GM12878 (cell line): ENCODE measurements at regions not wholly inside any gene's neighbourhood (a gene's known extent, or its start where the extent isn't known, plus 50 kb on each side); places are given as distances from the start of the nearest gene placed in this dataset.

Experiments used
- ATAC-seq: fragments of 200-7000 bp; cut with Tn5 transposase; 3 replicates; pipeline ENCODE4 v1.9.1; 2020; ENCODE audit warnings: mild to moderate bottlenecking, moderate library complexity
- BruUV-seq: library from RNA; stranded (reverse); fragments of 400-500 nt; replicated peaks from 2 replicates; lab custom pipeline; 2021; lab: Mats Ljungman, UMichigan
- CTCF ChIA-PET: fragments of 300-600 bp; sonication (Branson Sonifier 250); formaldehyde crosslinking; extraction: SDS; loops from one replicate; lab custom pipeline; 2021; ENCODE audit warnings: inconsistent platforms; lab: Yijun Ruan, JAX
- POLR2A ChIA-PET: fragments of 350-600 bp; formaldehyde crosslinking; extraction: SDS; loops from one replicate; lab custom pipeline; 2021; ENCODE audit warnings: inconsistent platforms; lab: Charles Lee
- RAD21 ChIA-PET: fragments of 300-600 bp; sonication (Branson Sonifier 250); formaldehyde crosslinking; loops from one replicate; lab custom pipeline; 2023; ENCODE audit warnings: antibody characterized with exemption; ENCODE audit not compliant: unreplicated experiment; lab: Charles Lee
- SMC1A ChIA-PET: fragments of 300-600 bp; sonication (Branson Sonifier 250); formaldehyde crosslinking; loops from one replicate; lab custom pipeline; 2023; ENCODE audit not compliant: unreplicated experiment, uncharacterized antibody; lab: Charles Lee
- DNase-seq: peaks from one replicate; pipeline ENCODE4 v3.0.0-alpha.2; 2011; ENCODE audit warnings: low read depth, low spot score
- FAIRE-seq: peaks from 3 replicates; lab custom pipeline; 2011; peaks lifted over from hg19 to GRCh38; lab: Jason Lieb, UNC
- H2AFZ ChIP-seq: 2 replicates; pipeline ENCODE4 v1.6.0; 2011; ENCODE audit warnings: low read depth, low read length, control low read depth; ENCODE audit not compliant: control insufficient read depth
- H3K27ac ChIP-seq: 2 replicates; pipeline ENCODE4 v1.5.1; 2011; ENCODE audit warnings: control low read depth; ENCODE audit not compliant: control insufficient read depth, insufficient read depth
- H3K27me3 ChIP-seq, 2 experiments: replicated peaks in 1 of 2; 2 replicates each; pipeline versions ENCODE4 v1.6.0 to v1.6.1; 2011; ENCODE audit warnings: low read length in 1 of 2; ENCODE audit not compliant: control insufficient read depth in 2 of 2, insufficient read depth in 2 of 2
- H3K36me3 ChIP-seq, 2 experiments: 2 replicates each; pipeline ENCODE4 v1.5.1; 2011; ENCODE audit warnings: low read length in 1 of 2; ENCODE audit not compliant: control insufficient read depth in 2 of 2, insufficient read depth in 2 of 2
- H3K4me1 ChIP-seq: 2 replicates; pipeline ENCODE4 v1.6.1; 2011; ENCODE audit warnings: mild to moderate bottlenecking, low read length, moderate library complexity, mixed read lengths; ENCODE audit not compliant: control insufficient read depth, insufficient read depth
- H3K4me2 ChIP-seq: 2 replicates; pipeline ENCODE4 v1.6.0; 2011; ENCODE audit warnings: control low read depth; ENCODE audit not compliant: control insufficient read depth, insufficient read depth
- H3K4me3 ChIP-seq: fragments of 200-600 bp; sonication (generic); 2 replicates; pipeline ENCODE4 v1.5.1; 2016
- H3K79me2 ChIP-seq: 2 replicates; pipeline ENCODE4 v1.6.0; 2011; ENCODE audit warnings: low read length; ENCODE audit not compliant: control insufficient read depth, insufficient read depth
- H3K9ac ChIP-seq: 2 replicates; pipeline ENCODE4 v1.8.0; 2011; ENCODE audit warnings: low read length, control low read depth, mixed read lengths; ENCODE audit not compliant: control insufficient read depth, insufficient read depth
- H3K9me3 ChIP-seq: replicated peaks from 3 replicates; pipeline ENCODE4 v1.5.1; 2011; ENCODE audit warnings: mild to moderate bottlenecking, low read length; ENCODE audit not compliant: control insufficient read depth, insufficient read depth
- H4K20me1 ChIP-seq: 2 replicates; pipeline ENCODE4 v1.6.0; 2011; ENCODE audit not compliant: control insufficient read depth, insufficient read depth
- ASH2L ChIP-seq: fragments of 300-600, 200-600 bp; sonication (generic); IDR thresholded peaks from 2 replicates; pipeline ENCODE4 v1.6.1; 2017; ENCODE audit warnings: low read depth, mild to moderate bottlenecking, borderline replicate concordance
- CBX5 ChIP-seq: sonication (generic); IDR thresholded peaks from 2 replicates; pipeline ENCODE4 v1.6.1; 2016; ENCODE audit warnings: low read depth, moderate library complexity, mild to moderate bottlenecking, inconsistent platforms
- CHD1 ChIP-seq: IDR thresholded peaks from 2 replicates; pipeline ENCODE4 v1.6.1; 2012; ENCODE audit warnings: low read depth, low read length, improper control_type of control experiment
- CREB1 ChIP-seq: IDR thresholded peaks from 2 replicates; pipeline ENCODE4 v1.6.1; 2012; ENCODE audit warnings: low read depth, mild to moderate bottlenecking, inconsistent platforms
- IRF4 ChIP-seq: IDR thresholded peaks from 2 replicates; pipeline ENCODE4 v1.6.1; 2011; ENCODE audit warnings: low read depth, low read length
- JUND ChIP-seq: IDR thresholded peaks from 2 replicates; pipeline ENCODE4 v1.6.1; 2012; ENCODE audit warnings: low read depth, mild to moderate bottlenecking, low read length, improper control_type of control experiment, moderate library complexity
- LARP7 ChIP-seq: fragments of 450-650 bp; IDR thresholded peaks from 2 replicates; pipeline ENCODE4 v1.6.1; 2017; ENCODE audit warnings: mild to moderate bottlenecking
- MXI1 ChIP-seq: fragments of 150-350 bp; IDR thresholded peaks from 2 replicates; pipeline ENCODE4 v1.6.1; 2011; ENCODE audit warnings: low read depth, mild to moderate bottlenecking, inconsistent platforms, low read length, improper control_type of control experiment
- NFIC ChIP-seq: IDR thresholded peaks from 2 replicates; pipeline ENCODE4 v1.6.1; 2012; ENCODE audit warnings: low read depth, mild to moderate bottlenecking, inconsistent platforms, low read length, moderate library complexity
- NFYA ChIP-seq: IDR thresholded peaks from 2 replicates; pipeline ENCODE4 v1.6.1; 2011; ENCODE audit warnings: low read depth, mild to moderate bottlenecking, low read length, improper control_type of control experiment, borderline replicate concordance
- NR2C2 ChIP-seq: IDR thresholded peaks from 2 replicates; pipeline ENCODE4 v1.6.1; 2011; ENCODE audit warnings: borderline replicate concordance, low read depth; ENCODE audit not compliant: control insufficient read depth, insufficient read length
- PAX8 ChIP-seq: fragments of 450-650 bp; IDR thresholded peaks from 2 replicates; pipeline ENCODE4 v1.6.1; 2017; ENCODE audit warnings: mild to moderate bottlenecking, moderate library complexity
- PML ChIP-seq: IDR thresholded peaks from 2 replicates; pipeline ENCODE4 v1.6.1; 2012; ENCODE audit warnings: low read length, inconsistent platforms
- SMARCA5 ChIP-seq: fragments of 450-650 bp; IDR thresholded peaks from 2 replicates; pipeline ENCODE4 v1.6.1; 2017; ENCODE audit warnings: mild to moderate bottlenecking
- SREBF1 ChIP-seq: IDR thresholded peaks from 2 replicates; pipeline ENCODE4 v1.6.1; 2012; ENCODE audit warnings: mild to moderate bottlenecking, low read length
- ZNF24 ChIP-seq: fragments of 450-650 bp; IDR thresholded peaks from 2 replicates; pipeline ENCODE4 v1.6.1; 2017; ENCODE audit warnings: antibody characterized with exemption, mild to moderate bottlenecking
- ZZZ3 ChIP-seq: IDR thresholded peaks from 2 replicates; pipeline ENCODE4 v1.6.1; 2011; ENCODE audit warnings: low read depth; ENCODE audit not compliant: control insufficient read depth, insufficient read length
- WGBS: methylation state at CpG from one replicate; pipeline ENCODE4 v1.1.6; 2016; ENCODE audit warnings: low lambda C conversion rate; ENCODE audit not compliant: insufficient replicate concordance, insufficient coverage; ENCODE audit errors: missing lambda C conversion rate; 5-methylcytosine and 5-hydroxymethylcytosine counted together
- in situ Hi-C: fragments of 300-500 bp; cut with MboI; formaldehyde crosslinking; loops from 9 replicates; pipeline ENCODE4 v1.14.3; 2018; ENCODE audit warnings: mixed read lengths
- intact Hi-C: fragments of 100-400 bp; cut with micrococcal nuclease; formaldehyde crosslinking; loops from one replicate; pipeline ENCODE4 v1.14.2; 2022; ENCODE audit not compliant: unreplicated experiment
- TF ChIP-seq, protein P1 (sequence below): fragments of 450-650 bp; IDR thresholded peaks from 2 replicates; pipeline ENCODE4 v1.6.1; 2017; ENCODE audit warnings: antibody characterized with exemption, mild to moderate bottlenecking, moderate library complexity

DNA sequence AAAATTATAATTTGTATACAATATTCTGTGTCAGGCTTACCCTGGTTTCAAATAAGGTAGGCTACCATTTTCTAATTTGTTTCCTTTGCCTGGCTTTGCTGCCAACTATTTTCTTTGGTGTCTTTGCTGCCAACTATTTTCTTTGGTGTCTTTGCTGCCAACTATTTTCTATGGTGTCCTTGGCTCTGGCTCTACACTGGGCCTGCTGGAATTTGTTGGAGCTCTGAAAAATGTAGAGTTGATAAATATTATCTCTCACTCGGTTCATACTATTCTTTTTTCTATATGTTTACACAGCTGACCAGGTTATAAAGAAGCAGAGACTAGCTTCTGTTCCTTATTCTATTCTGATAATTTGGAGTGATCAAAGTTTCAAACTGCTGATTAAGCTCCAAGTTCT, 768.0 kb upstream of the PHF14 start (continued):
- TF ChIP-seq PAX8 (no peak), MXI1 (no peak), IRF4 (no peak), NR2C2 (no peak), SREBF1 (no peak), ASH2L (no peak), LARP7 (no peak), CBX5 (no peak), NFIC (no peak), ZZZ3 (no peak), JUND (no peak)
- TF ChIP-seq, protein P1, sequence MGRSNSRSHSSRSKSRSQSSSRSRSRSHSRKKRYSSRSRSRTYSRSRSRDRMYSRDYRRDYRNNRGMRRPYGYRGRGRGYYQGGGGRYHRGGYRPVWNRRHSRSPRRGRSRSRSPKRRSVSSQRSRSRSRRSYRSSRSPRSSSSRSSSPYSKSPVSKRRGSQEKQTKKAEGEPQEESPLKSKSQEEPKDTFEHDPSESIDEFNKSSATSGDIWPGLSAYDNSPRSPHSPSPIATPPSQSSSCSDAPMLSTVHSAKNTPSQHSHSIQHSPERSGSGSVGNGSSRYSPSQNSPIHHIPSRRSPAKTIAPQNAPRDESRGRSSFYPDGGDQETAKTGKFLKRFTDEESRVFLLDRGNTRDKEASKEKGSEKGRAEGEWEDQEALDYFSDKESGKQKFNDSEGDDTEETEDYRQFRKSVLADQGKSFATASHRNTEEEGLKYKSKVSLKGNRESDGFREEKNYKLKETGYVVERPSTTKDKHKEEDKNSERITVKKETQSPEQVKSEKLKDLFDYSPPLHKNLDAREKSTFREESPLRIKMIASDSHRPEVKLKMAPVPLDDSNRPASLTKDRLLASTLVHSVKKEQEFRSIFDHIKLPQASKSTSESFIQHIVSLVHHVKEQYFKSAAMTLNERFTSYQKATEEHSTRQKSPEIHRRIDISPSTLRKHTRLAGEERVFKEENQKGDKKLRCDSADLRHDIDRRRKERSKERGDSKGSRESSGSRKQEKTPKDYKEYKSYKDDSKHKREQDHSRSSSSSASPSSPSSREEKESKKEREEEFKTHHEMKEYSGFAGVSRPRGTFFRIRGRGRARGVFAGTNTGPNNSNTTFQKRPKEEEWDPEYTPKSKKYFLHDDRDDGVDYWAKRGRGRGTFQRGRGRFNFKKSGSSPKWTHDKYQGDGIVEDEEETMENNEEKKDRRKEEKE, result no peak
- TF ChIP-seq, all 136 proteins: peak for 0

DNA sequence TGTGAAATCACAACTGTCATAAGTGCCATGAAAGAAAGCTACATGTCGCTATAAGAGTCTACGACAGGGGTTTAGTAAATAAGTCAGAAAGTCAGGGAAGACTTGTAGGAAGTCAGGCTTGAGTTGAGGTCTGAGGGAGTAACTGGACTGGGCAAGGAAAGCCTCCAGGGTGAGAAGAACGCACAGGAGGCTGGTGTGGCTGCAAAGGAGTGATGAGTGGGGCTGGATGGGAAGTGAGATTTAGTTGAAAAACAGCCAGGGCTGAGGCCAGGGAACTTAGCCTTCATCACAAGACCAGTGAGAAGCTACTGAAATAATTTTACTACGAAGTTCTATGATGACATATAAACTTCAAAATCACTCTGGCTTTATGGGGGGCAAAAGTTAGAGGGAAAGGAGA, 763.7 kb upstream of the PHF14 start:
- WGBS, result 10% methylated on average over 4 of the region's 4 CpGs
- no peak for ATAC-seq
- no peaks in the 10 kb centered on the region for H4K20me1 ChIP-seq
- intact Hi-C loops, result no loop called here
- no peaks in the 10 kb centered on the region for H3K9me3 ChIP-seq
- H3K36me3 ChIP-seq, result no peaks in the 10 kb centered on the region
- RAD21 ChIA-PET, result no interaction called here
- SMC1A ChIA-PET, result interaction anchor here (0.7 kb wide), 1 partner anchor 202 kb away, joined by 3 read pairs; no protein-coding TSS in a partner anchor
- no peaks in the 10 kb centered on the region for H3K27me3 ChIP-seq
- no peak overlapping the region for H3K27ac ChIP-seq
- FAIRE-seq, result no peak
- no peak overlapping the region for H3K9ac ChIP-seq
- no peak for DNase-seq
- POLR2A ChIA-PET, result no interaction called here
- H3K79me2 ChIP-seq, result no peaks in the 10 kb centered on the region
- BruUV-seq, result no TSS peak
- H2AFZ ChIP-seq, result no peak overlapping the region
- no peaks in the 10 kb centered on the region for H3K4me1 ChIP-seq
- TF ChIP-seq SMARCA5 (no peak), PAX8 (no peak), CREB1 (no peak), ASH2L (no peak), CHD1 (no peak), NFYA (no peak), PML (no peak), ZNF24 (no peak), CBX5 (no peak)
- in situ Hi-C loops, result no loop called here
- H3K4me3 ChIP-seq, result no peak overlapping the region
- H3K4me2 ChIP-seq, result no peak overlapping the region
- CTCF ChIA-PET, result interaction anchor here (0.6 kb wide), 1 partner anchor 28 kb away, joined by 3 read pairs; no protein-coding TSS in a partner anchor
